H1 (cell line): ENCODE measurements at regions not wholly inside any gene's neighbourhood (a gene's known extent, or its start where the extent isn't known, plus 50 kb on each side); places are given as distances from the start of the nearest gene placed in this dataset.

Source experiments
- CTCF ChIA-PET: fragments of 300-600 bp; sonication (Branson Sonifier 250); formaldehyde crosslinking; loops from one replicate; lab custom pipeline; 2021; ENCODE audit not compliant: partially characterized antibody; lab: Charles Lee
- POLR2A ChIA-PET: fragments of 300-600 bp; sonication (Branson Sonifier 250); formaldehyde crosslinking; loops from one replicate; lab custom pipeline; 2021; ENCODE audit warnings: inconsistent platforms; ENCODE audit not compliant: partially characterized antibody; lab: Charles Lee
- DNase-seq, 2 experiments: peaks; one replicate each; pipeline versions ENCODE4 v3.0.0 to v3.0.0-alpha.2; 2010 to 2022; ENCODE audit warnings: low spot score in 2 of 2, low read depth in 1 of 2, mixed read lengths in 1 of 2
- FAIRE-seq: peaks from 2 replicates; lab custom pipeline; 2011; peaks lifted over from hg19 to GRCh38; lab: Jason Lieb, UNC
- H2AFZ ChIP-seq: 2 replicates; pipeline ENCODE4 v1.8.1; 2012; ENCODE audit warnings: low read length, inconsistent platforms
- H2AK5ac ChIP-seq: 2 replicates; pipeline ENCODE4 v1.6.1; 2013; ENCODE audit warnings: low read depth, low read length
- H2BK120ac ChIP-seq: replicated peaks from 2 replicates; pipeline ENCODE3; 2013; ENCODE audit warnings: low read depth, low read length, inconsistent platforms
- H2BK12ac ChIP-seq: 2 replicates; pipeline ENCODE4 v1.6.1; 2013; ENCODE audit warnings: low read depth, low read length
- H2BK15ac ChIP-seq: 2 replicates; pipeline ENCODE4 v1.6.1; 2013; ENCODE audit warnings: low read length
- H2BK20ac ChIP-seq: 2 replicates; pipeline ENCODE4 v1.6.1; 2013; ENCODE audit warnings: low read length
- H2BK5ac ChIP-seq: 2 replicates; pipeline ENCODE4 v1.6.1; 2013; ENCODE audit warnings: low read depth, low read length
- H3K14ac ChIP-seq: 2 replicates; pipeline ENCODE4 v1.6.1; 2013; ENCODE audit warnings: inconsistent platforms; ENCODE audit not compliant: insufficient read length
- H3K18ac ChIP-seq: 2 replicates; pipeline ENCODE4 v1.6.1; 2013; ENCODE audit warnings: low read length; ENCODE audit errors: extremely low read depth
- H3K23ac ChIP-seq: 2 replicates; pipeline ENCODE4 v1.6.1; 2013; ENCODE audit warnings: inconsistent platforms; ENCODE audit not compliant: insufficient read length
- H3K23me2 ChIP-seq: 2 replicates; pipeline ENCODE4 v1.6.1; 2013; ENCODE audit warnings: low read depth, low read length
- H3K27ac ChIP-seq: 2 replicates; pipeline ENCODE4 v1.6.1; 2011; ENCODE audit warnings: low read depth, low read length, inconsistent platforms
- H3K27me3 ChIP-seq, 4 experiments: replicated peaks in 1 of 4; 1 replicate in 1 of 4; 2 replicates in 3 of 4; pipeline versions ENCODE4 v1.6.1 to v1.8.1; 2011 to 2013; ENCODE audit warnings: low read length in 3 of 4, mild to moderate bottlenecking in 3 of 4, inconsistent platforms in 2 of 4, mixed read lengths in 2 of 4, moderate library complexity in 1 of 4; ENCODE audit not compliant: control insufficient read depth in 3 of 4, insufficient read depth in 3 of 4; ENCODE audit errors: extremely low read depth in 1 of 4
- H3K36me3 ChIP-seq, 4 experiments: 2 replicates each; pipeline versions ENCODE4 v1.6.1 to v1.8.1; 2011 to 2013; ENCODE audit warnings: mild to moderate bottlenecking in 4 of 4, low read length in 3 of 4, moderate library complexity in 2 of 4, control low read depth in 1 of 4, inconsistent platforms in 1 of 4; ENCODE audit not compliant: insufficient read depth in 4 of 4, control insufficient read depth in 2 of 4
- H3K4ac ChIP-seq: replicated peaks from 2 replicates; pipeline ENCODE3; 2013; ENCODE audit warnings: low read length, low read depth, mixed read lengths, inconsistent platforms; ENCODE audit not compliant: insufficient read length
- H3K4me1 ChIP-seq, 4 experiments: replicated peaks in 1 of 4; 1 replicate in 1 of 4; 2 replicates in 3 of 4; pipeline versions ENCODE4 v1.6.1 to v1.8.1; 2011 to 2013; ENCODE audit warnings: low read length in 3 of 4, inconsistent platforms in 2 of 4, mixed read lengths in 1 of 4; ENCODE audit not compliant: insufficient read depth in 4 of 4, control insufficient read depth in 3 of 4
- H3K4me2 ChIP-seq, 2 experiments: 2 replicates each; pipeline versions ENCODE4 v1.6.1 to v1.8.1; 2011 to 2013; ENCODE audit warnings: low read depth in 2 of 2, low read length in 2 of 2, control low read depth in 1 of 2, inconsistent platforms in 1 of 2, mild to moderate bottlenecking in 1 of 2; ENCODE audit not compliant: insufficient read depth in 1 of 2
- H3K4me3 ChIP-seq, 4 experiments: fragments of 200-600, 300-600 bp in 1 of 4; sonication (generic), shearing (Covaris generic), sonication (Bioruptor Twin) in 1 of 4; 2 replicates each; pipeline versions ENCODE4 v1.5.1 to v1.8.1; 2011 to 2016; ENCODE audit warnings: low read length in 4 of 4, low read depth in 3 of 4, control low read depth in 2 of 4, inconsistent platforms in 2 of 4, mild to moderate bottlenecking in 2 of 4, mixed read lengths in 1 of 4, moderate library complexity in 1 of 4; ENCODE audit not compliant: insufficient read depth in 2 of 4; ENCODE audit errors: extremely low read depth in 1 of 4
- H3K56ac ChIP-seq: replicated peaks from 2 replicates; pipeline ENCODE3; 2013; ENCODE audit warnings: low read depth, mild to moderate bottlenecking, mixed read lengths, low read length, inconsistent platforms; ENCODE audit not compliant: insufficient read length
- H3K79me1 ChIP-seq: 2 replicates; pipeline ENCODE4 v1.6.1; 2013; ENCODE audit warnings: low read depth, low read length, control low read depth
- H3K79me2 ChIP-seq, 2 experiments: 2 replicates each; pipeline versions ENCODE4 v1.6.1 to v1.8.1; 2012 to 2013; ENCODE audit warnings: low read length in 2 of 2, mild to moderate bottlenecking in 2 of 2, inconsistent platforms in 1 of 2; ENCODE audit not compliant: insufficient read depth in 2 of 2, control insufficient read depth in 1 of 2
- H3K9ac ChIP-seq, 4 experiments: replicated peaks in 1 of 4; 1 replicate in 1 of 4; 2 replicates in 3 of 4; pipeline versions ENCODE4 v1.6.1 to v1.8.1; 2011 to 2013; ENCODE audit warnings: low read depth in 3 of 4, low read length in 3 of 4, control low read depth in 2 of 4, mild to moderate bottlenecking in 2 of 4, moderate library complexity in 2 of 4, inconsistent platforms in 1 of 4; ENCODE audit errors: extremely low read depth in 1 of 4
- H3K9me3 ChIP-seq, 2 experiments: 2 replicates each; pipeline versions ENCODE4 v1.6.1 to v1.8.1; 2012 to 2013; ENCODE audit warnings: mild to moderate bottlenecking in 2 of 2, moderate library complexity in 2 of 2, control low read depth in 1 of 2, inconsistent platforms in 1 of 2, low read depth in 1 of 2, low read length in 1 of 2, mixed read lengths in 1 of 2; ENCODE audit not compliant: insufficient read depth in 2 of 2
- H4K20me1 ChIP-seq, 2 experiments: replicated peaks in 1 of 2; 2 replicates each; pipeline versions ENCODE3 to v1.8.1; 2011 to 2013; ENCODE audit warnings: inconsistent platforms in 2 of 2, low read length in 2 of 2, mild to moderate bottlenecking in 1 of 2; ENCODE audit not compliant: insufficient read depth in 2 of 2, control insufficient read depth in 1 of 2
- H4K5ac ChIP-seq: 2 replicates; pipeline ENCODE4 v1.6.1; 2013; ENCODE audit warnings: low read length, low read depth, mixed read lengths, inconsistent platforms; ENCODE audit not compliant: insufficient read length
- H4K8ac ChIP-seq: 2 replicates; pipeline ENCODE4 v1.8.0; 2013; ENCODE audit warnings: mild to moderate bottlenecking, moderate library complexity, low read length, inconsistent platforms; ENCODE audit not compliant: insufficient read depth; ENCODE audit errors: extremely low read depth
- H4K91ac ChIP-seq: replicated peaks from 2 replicates; pipeline ENCODE3; 2013; ENCODE audit warnings: low read length, mixed read lengths, inconsistent platforms; ENCODE audit not compliant: insufficient read length
- BCL11A ChIP-seq, 2 experiments: IDR thresholded peaks; one replicate each; pipeline ENCODE4 v1.6.1; 2011; ENCODE audit warnings: low read depth in 2 of 2, low read length in 2 of 2, mild to moderate bottlenecking in 2 of 2
- KDM5A ChIP-seq: fragments of 200-600 bp; IDR thresholded peaks from 2 replicates; pipeline ENCODE4 v1.7.1; 2012; ENCODE audit warnings: mild to moderate bottlenecking, low read length, inconsistent platforms, mixed read lengths
- TEAD4 ChIP-seq: IDR thresholded peaks from 2 replicates; pipeline ENCODE4 v1.6.1; 2012; ENCODE audit warnings: low read depth, low read length, inconsistent platforms, mixed read lengths

GRCh38 chrX:63961964-63962363 lies 176.9 kb upstream of the ARHGEF9 start (continued):
- no peak for TF ChIP-seq TEAD4

GRCh38 chrX:63959975-63960374 lies 175.0 kb upstream of the ARHGEF9 start:
- Histone ChIP-seq H3K23ac (no peak overlapping the region), H3K79me2 (no peaks in the 10 kb centered on the region), H2AK5ac (no peak overlapping the region), H3K36me3 (no peaks in the 10 kb centered on the region), H3K9me3 (no peaks in the 10 kb centered on the region), H3K9ac (no peak overlapping the region), H3K14ac (no peak overlapping the region), H4K91ac (no peak overlapping the region), H2BK5ac (no peak overlapping the region), H3K4me1 (peaks cover 0 to 3% (median 0%) of the 10 kb centered on the region in 4 experiments; a peak in 2 of 7 replicates), H3K4me2 (no peak overlapping the region), H3K27ac (no peak overlapping the region), H4K20me1 (no peaks in the 10 kb centered on the region), H2AFZ (no peak overlapping the region), H2BK15ac (no peak overlapping the region), H4K8ac (no peak overlapping the region), H3K18ac (no peak overlapping the region; the same call in 1 of the 2 replicates), H3K56ac (no peak overlapping the region), H3K23me2 (no peaks in the 10 kb centered on the region), H3K79me1 (no peaks in the 10 kb centered on the region), H2BK12ac (no peak overlapping the region), H3K4ac (no peak overlapping the region), H3K27me3 (no peaks in the 10 kb centered on the region), H2BK120ac (no peak overlapping the region), H3K4me3 (no peak overlapping the region), H4K5ac (no peak overlapping the region), H2BK20ac (no peak overlapping the region)
- CTCF ChIA-PET: no interaction called here
- POLR2A ChIA-PET: no interaction called here
- no peak for DNase-seq
- TF ChIP-seq BCL11A (IDR thresholded peaks at IDR 0.05; ENCODE audit: low read depth in 2 of 2, low read length in 2 of 2): no peak
- no peak for TF ChIP-seq KDM5A
- peak; percentile 13 for FAIRE-seq
